MM.1S (cell line): ENCODE measurements at regions not wholly inside any gene's neighbourhood (a gene's known extent, or its start where the extent isn't known, plus 50 kb on each side); places are given as distances from the start of the nearest gene placed in this dataset.

Experiments
- DNase-seq: peaks from one replicate; pipeline ENCODE4 v3.0.0-alpha.2; 2015
- H2AFZ ChIP-seq: fragments of 300-600 bp; sonication (generic); 2 replicates; pipeline ENCODE4 v1.6.0; 2016; ENCODE audit warnings: antibody characterized with exemption, low read length
- H3F3A ChIP-seq: fragments of 300-600 bp; sonication (generic); 2 replicates; pipeline ENCODE4 v1.6.1; 2016; ENCODE audit warnings: mild to moderate bottlenecking, antibody characterized with exemption, low read length, moderate library complexity, mixed read lengths; ENCODE audit not compliant: insufficient read depth
- H3K27ac ChIP-seq: fragments of 300-600 bp; sonication (generic); 2 replicates; pipeline ENCODE4 v1.5.1; 2016; ENCODE audit warnings: mild to moderate bottlenecking, low read length
- H3K27me3 ChIP-seq: fragments of 300-600 bp; sonication (generic); replicated peaks from 2 replicates; pipeline ENCODE4 v1.6.0; 2016; ENCODE audit warnings: low read length; ENCODE audit not compliant: insufficient read depth
- H3K36me3 ChIP-seq: fragments of 300-600 bp; sonication (generic); replicated peaks from 2 replicates; pipeline ENCODE4 v1.6.1; 2016; ENCODE audit warnings: mild to moderate bottlenecking, low read length, mixed read lengths; ENCODE audit not compliant: insufficient read depth
- H3K4me1 ChIP-seq: fragments of 300-600 bp; sonication (generic); 2 replicates; pipeline ENCODE4 v1.6.1; 2016; ENCODE audit warnings: low read length, mixed read lengths
- H3K4me2 ChIP-seq: fragments of 300-600 bp; sonication (generic); 2 replicates; pipeline ENCODE4 v1.6.0; 2016; ENCODE audit warnings: low read depth, low read length
- H3K4me3 ChIP-seq: fragments of 300-600 bp; sonication (generic); 2 replicates; pipeline ENCODE4 v1.5.1; 2016; ENCODE audit warnings: low read length, mixed read lengths
- H3K79me2 ChIP-seq: fragments of 300-600 bp; sonication (generic); 2 replicates; pipeline ENCODE4 v1.6.1; 2016; ENCODE audit warnings: mixed run types, low read length, mixed read lengths
- H3K9ac ChIP-seq: fragments of 300-600 bp; sonication (generic); 2 replicates; pipeline ENCODE4 v1.6.1; 2016; ENCODE audit warnings: low read length, mixed read lengths
- H3K9me2 ChIP-seq: fragments of 300-600 bp; sonication (generic); replicated peaks from 2 replicates; pipeline ENCODE4 v1.6.1; 2016; ENCODE audit warnings: mild to moderate bottlenecking, low read length, mixed read lengths; ENCODE audit not compliant: insufficient read depth
- H3K9me3 ChIP-seq: fragments of 300-600 bp; sonication (generic); replicated peaks from 2 replicates; pipeline ENCODE4 v1.6.1; 2016; ENCODE audit warnings: mild to moderate bottlenecking, low read length, mixed read lengths; ENCODE audit not compliant: insufficient read depth
- H4K20me1 ChIP-seq: fragments of 300-600 bp; sonication (generic); 2 replicates; pipeline ENCODE4 v1.6.1; 2016; ENCODE audit warnings: mild to moderate bottlenecking, low read length, moderate library complexity, mixed read lengths; ENCODE audit not compliant: insufficient read depth
- CTCF ChIP-seq: fragments of 300-600 bp; sonication (generic); IDR thresholded peaks from 2 replicates; pipeline ENCODE4 v1.5.1; 2016; ENCODE audit warnings: antibody characterized with exemption, low read length, mixed read lengths
- EZH2 ChIP-seq: fragments of 300-600 bp; sonication (generic); optimal IDR thresholded peaks from 2 replicates; pipeline ENCODE3; 2017; ENCODE audit warnings: low read depth, mild to moderate bottlenecking, antibody characterized with exemption, low read length, mixed read lengths
- EZH2phosphoT487 ChIP-seq: fragments of 300-600 bp; sonication (generic); IDR thresholded peaks from 2 replicates; pipeline ENCODE4 v1.6.1; 2018; ENCODE audit warnings: antibody characterized with exemption, low read length

GRCh38 chr14:34251662-34252061, 210.4 kb downstream of the SPTSSA start:
- no peaks in the 10 kb centered on the region for H3K36me3 ChIP-seq
- TF ChIP-seq EZH2phosphoT487 = no peak
- TF ChIP-seq EZH2 = no peak
- no peak for TF ChIP-seq CTCF
- H4K20me1 ChIP-seq = no peaks in the 10 kb centered on the region
- H2AFZ ChIP-seq = no peak overlapping the region
- H3K9me2 ChIP-seq = no peaks in the 10 kb centered on the region
- no peak overlapping the region for H3K9ac ChIP-seq
- H3K27me3 ChIP-seq = no peaks in the 10 kb centered on the region
- no peaks in the 10 kb centered on the region for H3K4me1 ChIP-seq
- no peak overlapping the region for H3K4me3 ChIP-seq
- no peak overlapping the region for H3K27ac ChIP-seq
- no peaks in the 10 kb centered on the region for H3K9me3 ChIP-seq
- H3F3A ChIP-seq = no peaks in the 10 kb centered on the region
- H3K4me2 ChIP-seq = no peak overlapping the region
- no peaks in the 10 kb centered on the region for H3K79me2 ChIP-seq
- DNase-seq = no peak

- no peaks in the 10 kb centered on the region for H3K27me3 ChIP-seq
- no peaks in the 10 kb centered on the region for H3K36me3 ChIP-seq
- no peak overlapping the region for H3K27ac ChIP-seq
- H3K4me3 ChIP-seq = no peak overlapping the region
- no peaks in the 10 kb centered on the region for H3F3A ChIP-seq
- no peaks in the 10 kb centered on the region for H3K9me2 ChIP-seq
- TF ChIP-seq EZH2 (no peak), EZH2phosphoT487 (no peak), CTCF (no peak)
- H3K9ac ChIP-seq = no peak overlapping the region
- no peaks in the 10 kb centered on the region for H3K4me1 ChIP-seq
- no peak for DNase-seq
- no peaks in the 10 kb centered on the region for H3K9me3 ChIP-seq
- H3K4me2 ChIP-seq = no peak overlapping the region
- no peaks in the 10 kb centered on the region for H4K20me1 ChIP-seq
- no peak overlapping the region for H2AFZ ChIP-seq
- no peaks in the 10 kb centered on the region for H3K79me2 ChIP-seq
Observed at GRCh38 chr14:34250959-34251358, 211.1 kb downstream of the SPTSSA start.

- Histone ChIP-seq H3K27me3 (no peaks in the 10 kb centered on the region), H3K4me1 (no peaks in the 10 kb centered on the region), H3K9me3 (no peaks in the 10 kb centered on the region), H2AFZ (no peak overlapping the region), H3K4me2 (no peak overlapping the region), H3K9ac (no peak overlapping the region), H3K27ac (no peak overlapping the region), H3K4me3 (no peak overlapping the region), H3K36me3 (no peaks in the 10 kb centered on the region), H3F3A (no peaks in the 10 kb centered on the region), H4K20me1 (no peaks in the 10 kb centered on the region), H3K9me2 (no peaks in the 10 kb centered on the region), H3K79me2 (no peaks in the 10 kb centered on the region)
- no peak for TF ChIP-seq CTCF
- no peak for TF ChIP-seq EZH2phosphoT487
- TF ChIP-seq EZH2 = no peak
- DNase-seq = no peak
Observed at GRCh38 chr14:34247605-34248004, 214.4 kb downstream of the SPTSSA start.

DNA sequence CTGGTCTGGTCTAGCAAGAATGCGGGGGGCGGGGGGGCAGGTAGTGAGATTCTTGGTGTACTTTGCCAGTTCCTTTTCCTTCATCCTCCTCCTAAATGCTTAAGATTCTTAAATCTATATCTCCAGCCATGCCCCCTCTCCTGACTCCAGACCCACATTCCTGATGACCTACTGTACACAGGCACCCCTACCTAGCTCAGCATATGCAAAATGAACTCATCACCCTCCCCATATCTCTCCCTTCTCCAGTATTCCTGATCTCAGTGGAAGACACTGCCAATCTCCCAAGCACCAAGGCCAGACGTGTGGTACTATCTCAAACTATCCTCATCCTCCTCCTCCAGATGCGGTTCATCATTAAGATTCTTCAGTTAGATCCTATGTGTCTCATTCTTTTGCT, 215.8 kb downstream of the SPTSSA start:
- no peak overlapping the region for H3K9ac ChIP-seq
- no peaks in the 10 kb centered on the region for H3K4me1 ChIP-seq
- no peaks in the 10 kb centered on the region for H3K27me3 ChIP-seq
- DNase-seq = no peak
- no peak for TF ChIP-seq EZH2phosphoT487
- TF ChIP-seq CTCF = no peak
- TF ChIP-seq EZH2 = no peak
- H4K20me1 ChIP-seq = no peaks in the 10 kb centered on the region
- H3F3A ChIP-seq = no peaks in the 10 kb centered on the region
- no peaks in the 10 kb centered on the region for H3K79me2 ChIP-seq
- no peak overlapping the region for H3K4me2 ChIP-seq
- no peak overlapping the region for H3K4me3 ChIP-seq
- H2AFZ ChIP-seq = no peak overlapping the region
- H3K27ac ChIP-seq = no peak overlapping the region
- H3K9me3 ChIP-seq = no peaks in the 10 kb centered on the region
- H3K36me3 ChIP-seq = no peaks in the 10 kb centered on the region
- no peaks in the 10 kb centered on the region for H3K9me2 ChIP-seq
